Glutamatergic neuron (in vitro differentiated cells): ENCODE measurements at regions not wholly inside any gene's neighbourhood (a gene's known extent, or its start where the extent isn't known, plus 50 kb on each side); places are given as distances from the start of the nearest gene placed in this dataset.
"Not testable (repeated sequence)": the region's sequence is repeated elsewhere in the genome, so short reads cannot be mapped to it uniquely, and the experiment has no call there.

Experiments used
- DNase-seq: peaks from one replicate; pipeline ENCODE4 v3.0.0; 2022
- H3K27ac Mint-ChIP-seq: one replicate; pipeline ENCODE4 v1.8.0; 2020; ENCODE audit warnings: mild to moderate bottlenecking, mixed read lengths, inconsistent platforms; ENCODE audit not compliant: unreplicated experiment
- H3K27me3 Mint-ChIP-seq: one replicate; pipeline ENCODE4 v1.8.0; 2020; ENCODE audit warnings: mild to moderate bottlenecking, moderate library complexity, mixed read lengths, inconsistent platforms; ENCODE audit not compliant: unreplicated experiment
- H3K36me3 Mint-ChIP-seq: one replicate; pipeline ENCODE4 v1.8.0; 2020; ENCODE audit warnings: mild to moderate bottlenecking, mixed read lengths, inconsistent platforms; ENCODE audit not compliant: unreplicated experiment
- H3K4me1 Mint-ChIP-seq: one replicate; pipeline ENCODE4 v1.8.0; 2020; ENCODE audit warnings: mild to moderate bottlenecking, low read depth, mixed read lengths, inconsistent platforms; ENCODE audit not compliant: unreplicated experiment
- H3K4me3 Mint-ChIP-seq: one replicate; pipeline ENCODE4 v1.8.0; 2020; ENCODE audit warnings: mild to moderate bottlenecking, mixed read lengths, inconsistent platforms; ENCODE audit not compliant: unreplicated experiment
- H3K9me3 Mint-ChIP-seq: one replicate; pipeline ENCODE4 v1.8.0; 2020; ENCODE audit warnings: mild to moderate bottlenecking, moderate library complexity, mixed read lengths, inconsistent platforms; ENCODE audit not compliant: unreplicated experiment
- TF ChIP-seq, protein P1 (sequence below): fragments of 200-600 bp; sonication (generic); IDR thresholded peaks from one replicate; pipeline ENCODE4 v1.5.0; 2021; ENCODE audit not compliant: partially characterized antibody, unreplicated experiment

GRCh38 chr5:130316971-130317680 is 412.9 kb downstream of the CHSY3 start:
- Mint-ChIP-seq H3K4me1 (no peaks in the 10 kb centered on the region), H3K27ac (no peak overlapping the region), H3K27me3 (no peaks in the 10 kb centered on the region), H3K9me3 (no peaks in the 10 kb centered on the region), H3K36me3 (no peaks in the 10 kb centered on the region), H3K4me3 (no peak overlapping the region)
- DNase-seq: no peak
- TF ChIP-seq, protein P1, sequence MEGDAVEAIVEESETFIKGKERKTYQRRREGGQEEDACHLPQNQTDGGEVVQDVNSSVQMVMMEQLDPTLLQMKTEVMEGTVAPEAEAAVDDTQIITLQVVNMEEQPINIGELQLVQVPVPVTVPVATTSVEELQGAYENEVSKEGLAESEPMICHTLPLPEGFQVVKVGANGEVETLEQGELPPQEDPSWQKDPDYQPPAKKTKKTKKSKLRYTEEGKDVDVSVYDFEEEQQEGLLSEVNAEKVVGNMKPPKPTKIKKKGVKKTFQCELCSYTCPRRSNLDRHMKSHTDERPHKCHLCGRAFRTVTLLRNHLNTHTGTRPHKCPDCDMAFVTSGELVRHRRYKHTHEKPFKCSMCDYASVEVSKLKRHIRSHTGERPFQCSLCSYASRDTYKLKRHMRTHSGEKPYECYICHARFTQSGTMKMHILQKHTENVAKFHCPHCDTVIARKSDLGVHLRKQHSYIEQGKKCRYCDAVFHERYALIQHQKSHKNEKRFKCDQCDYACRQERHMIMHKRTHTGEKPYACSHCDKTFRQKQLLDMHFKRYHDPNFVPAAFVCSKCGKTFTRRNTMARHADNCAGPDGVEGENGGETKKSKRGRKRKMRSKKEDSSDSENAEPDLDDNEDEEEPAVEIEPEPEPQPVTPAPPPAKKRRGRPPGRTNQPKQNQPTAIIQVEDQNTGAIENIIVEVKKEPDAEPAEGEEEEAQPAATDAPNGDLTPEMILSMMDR: no peak

DNA sequence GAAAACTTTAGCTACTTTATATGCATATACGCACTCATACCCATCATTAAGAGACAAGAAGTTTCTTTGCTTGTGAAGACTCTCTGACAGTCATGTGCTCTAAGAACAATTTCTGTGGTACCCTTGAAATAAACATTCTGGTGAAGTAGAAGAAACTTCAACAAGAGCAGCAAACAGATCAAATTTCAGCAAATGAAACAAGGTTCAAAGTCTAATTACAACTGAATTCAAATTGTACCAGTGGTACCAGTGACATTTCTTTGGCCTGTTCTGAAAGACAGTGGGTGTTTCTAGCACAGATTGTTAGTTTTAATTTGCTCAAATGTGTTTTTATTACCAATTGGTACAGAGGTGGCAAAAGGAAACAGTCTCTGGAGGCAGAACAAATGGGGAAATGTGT is 391.0 kb downstream of the CHSY3 start:
- TF ChIP-seq, protein P1: no peak
- DNase-seq: no peak
- Mint-ChIP-seq H3K27ac (no peak overlapping the region), H3K4me3 (no peak overlapping the region), H3K27me3 (no peaks in the 10 kb centered on the region), H3K36me3 (no peaks in the 10 kb centered on the region), H3K9me3 (no peaks in the 10 kb centered on the region), H3K4me1 (peaks cover 10% of the 10 kb centered on the region)

DNA sequence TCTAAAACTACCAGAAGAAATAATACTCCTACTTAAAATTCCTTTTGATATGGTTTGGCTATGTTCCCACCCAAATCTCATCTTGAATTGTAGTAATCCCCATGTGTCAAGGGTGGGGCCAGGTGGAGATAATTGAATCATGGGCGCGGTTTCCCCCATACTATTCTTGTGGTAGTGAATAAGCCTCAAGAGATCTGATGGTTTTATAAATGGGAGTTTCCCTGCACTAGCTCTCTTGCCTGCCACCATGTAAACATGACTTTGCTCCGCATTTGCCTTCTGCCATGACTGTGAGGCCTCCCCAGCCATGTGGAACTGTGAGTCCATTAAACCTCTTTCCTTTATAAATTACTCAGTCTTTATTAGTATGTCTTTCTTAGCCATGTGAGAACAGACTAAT is 390.5 kb downstream of the CHSY3 start:
- H3K27ac Mint-ChIP-seq, H3K27me3 Mint-ChIP-seq, H3K9me3 Mint-ChIP-seq, DNase-seq, H3K36me3 Mint-ChIP-seq, H3K4me3 Mint-ChIP-seq: not testable (repeated sequence)
- H3K4me1 Mint-ChIP-seq: peaks cover 14% of the 10 kb centered on the region

- Mint-ChIP-seq H3K36me3 (no peaks in the 10 kb centered on the region), H3K9me3 (no peaks in the 10 kb centered on the region), H3K27ac (no peak overlapping the region), H3K4me3 (no peak overlapping the region), H3K4me1 (peaks cover 16% of the 10 kb centered on the region), H3K27me3 (no peaks in the 10 kb centered on the region)
- no peak for DNase-seq
- TF ChIP-seq, protein P1: no peak
Observed at GRCh38 chr5:130290219-130290618, 386.0 kb downstream of the CHSY3 start.

GRCh38 chr5:130289132-130290088 is 385.1 kb downstream of the CHSY3 start:
- peaks cover 12% of the 10 kb centered on the region for H3K4me1 Mint-ChIP-seq
- TF ChIP-seq, protein P1: no peak
- no peaks in the 10 kb centered on the region for H3K27me3 Mint-ChIP-seq
- H3K9me3 Mint-ChIP-seq: no peaks in the 10 kb centered on the region
- no peak for DNase-seq
- no peaks in the 10 kb centered on the region for H3K36me3 Mint-ChIP-seq
- H3K27ac Mint-ChIP-seq: no peak overlapping the region
- H3K4me3 Mint-ChIP-seq: no peak overlapping the region
